ENCODE measurements at regions not wholly inside any gene's neighbourhood (a gene's known extent, or its start where the extent isn't known, plus 50 kb on each side); places are given as distances from the start of the nearest gene placed in this dataset.

- peaks cover 3% of the 10 kb centered on the region; the same call in 1 of the 3 replicates for H3K4me1 ChIP-seq
- H3K9me3 ChIP-seq, result no peaks in the 10 kb centered on the region
- TF ChIP-seq CEBPB (IDR thresholded peaks at IDR 0.05) (peak in 1 of 2 experiments; percentile 50; a peak in 2 of 4 replicates), FOSB (CRISPR knock-in tag; IDR thresholded peaks at IDR 0.05) (no peak), SMC3 (IDR thresholded peaks at IDR 0.05) (peak; percentile 99), POLR2AphosphoS2 (conservative IDR thresholded peaks at IDR 0.05; ENCODE audit: low read length) (no peak), RAD21 (conservative IDR thresholded peaks at IDR 0.05 in 1 of 2, IDR thresholded peaks at IDR 0.05 in 1 of 2) (peak; percentile 98 to 99)
- TF ChIP-seq, protein P1, sequence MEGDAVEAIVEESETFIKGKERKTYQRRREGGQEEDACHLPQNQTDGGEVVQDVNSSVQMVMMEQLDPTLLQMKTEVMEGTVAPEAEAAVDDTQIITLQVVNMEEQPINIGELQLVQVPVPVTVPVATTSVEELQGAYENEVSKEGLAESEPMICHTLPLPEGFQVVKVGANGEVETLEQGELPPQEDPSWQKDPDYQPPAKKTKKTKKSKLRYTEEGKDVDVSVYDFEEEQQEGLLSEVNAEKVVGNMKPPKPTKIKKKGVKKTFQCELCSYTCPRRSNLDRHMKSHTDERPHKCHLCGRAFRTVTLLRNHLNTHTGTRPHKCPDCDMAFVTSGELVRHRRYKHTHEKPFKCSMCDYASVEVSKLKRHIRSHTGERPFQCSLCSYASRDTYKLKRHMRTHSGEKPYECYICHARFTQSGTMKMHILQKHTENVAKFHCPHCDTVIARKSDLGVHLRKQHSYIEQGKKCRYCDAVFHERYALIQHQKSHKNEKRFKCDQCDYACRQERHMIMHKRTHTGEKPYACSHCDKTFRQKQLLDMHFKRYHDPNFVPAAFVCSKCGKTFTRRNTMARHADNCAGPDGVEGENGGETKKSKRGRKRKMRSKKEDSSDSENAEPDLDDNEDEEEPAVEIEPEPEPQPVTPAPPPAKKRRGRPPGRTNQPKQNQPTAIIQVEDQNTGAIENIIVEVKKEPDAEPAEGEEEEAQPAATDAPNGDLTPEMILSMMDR (IDR thresholded peaks at IDR 0.05), result peak; percentile 92
- ChIA-PET CTCF (interaction anchor here (0.6 to 16.5 kb wide), 83 partner anchors 10 to 1443 kb away, joined by 3 to 343 read pairs (median 5); no protein-coding TSS in a partner anchor), POLR2A (interaction anchor here (0.7 kb wide), 3 partner anchors 11 to 353 kb away, joined by 3 to 4 read pairs (median 4); partner anchors contain the start of gene TXN)
- peak overlapping the region in 1 of 2 experiments; percentile 54; a peak in 3 of 6 replicates for H3K27ac ChIP-seq
- H3K4me2 ChIP-seq, result no peak overlapping the region; the same call in 2 of the 3 replicates
- DNase-seq (ENCODE audit: low read depth in 1 of 2, low spot score in 1 of 2) (peak; percentile 64 to 81), ATAC-seq (peak; percentile 80 to 95), FAIRE-seq (no peak)
- 1% methylated on average over 2 of the region's 2 CpGs for WGBS (ENCODE audit: missing lambda C conversion rate)
- no peak overlapping the region for H3K4me3 ChIP-seq
These were observed 123.6 kb downstream of the PALM2AKAP2 start for GRCh38 chr9:109903515-109904138.

DNA sequence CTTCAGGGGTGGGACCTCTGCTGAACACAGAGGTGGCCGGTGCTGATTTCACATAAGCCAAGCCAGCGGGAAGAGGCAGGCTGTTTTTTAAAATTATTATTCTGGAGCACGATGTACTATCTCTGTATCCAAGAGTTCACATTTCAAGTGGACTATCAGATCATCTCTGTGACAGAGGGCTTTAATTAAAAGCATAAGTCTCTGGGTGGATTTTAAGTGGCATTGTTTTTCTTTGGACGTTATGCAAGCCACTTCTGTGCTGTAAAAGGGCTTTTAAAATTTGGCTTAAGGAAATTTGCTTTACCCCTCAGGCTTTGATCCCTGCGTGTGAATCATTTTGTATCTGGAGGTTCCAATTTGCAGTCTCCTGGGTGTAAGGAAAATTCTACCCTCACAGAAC is 124.7 kb downstream of the PALM2AKAP2 start:
- TF ChIP-seq POLR2A (IDR thresholded peaks at IDR 0.05; ENCODE audit: low read length), result no peak
- no peak for TF ChIP-seq CHD4 (IDR thresholded peaks at IDR 0.05; ENCODE audit: borderline replicate concordance)
- no peak for TF ChIP-seq SREBF2 (IDR thresholded peaks at IDR 0.05)
- TF ChIP-seq NFE2L2 (conservative IDR thresholded peaks at IDR 0.05; ENCODE audit: low read length), result no peak
- no peak for TF ChIP-seq CBX2 (IDR thresholded peaks at IDR 0.05; ENCODE audit: borderline replicate concordance, low read depth)
- no peak for TF ChIP-seq MYC (IDR thresholded peaks at IDR 0.05; ENCODE audit: borderline replicate concordance, low read length)
- TF ChIP-seq HOXB13 (CRISPR knock-in tag; IDR thresholded peaks at IDR 0.05; ENCODE audit: low read depth), result no peak
- no peak for TF ChIP-seq KDM1A (IDR thresholded peaks at IDR 0.05; ENCODE audit: low read depth)
- no peak for TF ChIP-seq JUN (IDR thresholded peaks at IDR 0.05)
- TF ChIP-seq, protein P2, sequence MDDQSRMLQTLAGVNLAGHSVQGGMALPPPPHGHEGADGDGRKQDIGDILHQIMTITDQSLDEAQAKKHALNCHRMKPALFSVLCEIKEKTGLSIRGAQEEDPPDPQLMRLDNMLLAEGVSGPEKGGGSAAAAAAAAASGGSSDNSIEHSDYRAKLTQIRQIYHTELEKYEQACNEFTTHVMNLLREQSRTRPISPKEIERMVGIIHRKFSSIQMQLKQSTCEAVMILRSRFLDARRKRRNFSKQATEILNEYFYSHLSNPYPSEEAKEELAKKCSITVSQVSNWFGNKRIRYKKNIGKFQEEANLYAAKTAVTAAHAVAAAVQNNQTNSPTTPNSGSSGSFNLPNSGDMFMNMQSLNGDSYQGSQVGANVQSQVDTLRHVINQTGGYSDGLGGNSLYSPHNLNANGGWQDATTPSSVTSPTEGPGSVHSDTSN (IDR thresholded peaks at IDR 0.05), result no peak
- TF ChIP-seq PHF8 (IDR thresholded peaks at IDR 0.05; ENCODE audit: borderline replicate concordance, low read depth), result no peak
- no peak for TF ChIP-seq ESRRA (IDR thresholded peaks at IDR 0.05; ENCODE audit: borderline replicate concordance, low read length)
- TF ChIP-seq JUNB (IDR thresholded peaks at IDR 0.05), result no peak
- TF ChIP-seq RFX5 (IDR thresholded peaks at IDR 0.05), result no peak
- TF ChIP-seq RAD21 (conservative IDR thresholded peaks at IDR 0.05 in 1 of 2, IDR thresholded peaks at IDR 0.05 in 1 of 2), result no peak
- no peak for TF ChIP-seq CEBPB (IDR thresholded peaks at IDR 0.05)
- TF ChIP-seq, protein P1 (IDR thresholded peaks at IDR 0.05), result no peak
- TF ChIP-seq POLR2AphosphoS2 (conservative IDR thresholded peaks at IDR 0.05; ENCODE audit: low read length), result no peak
- no peak for TF ChIP-seq FOSB (CRISPR knock-in tag; IDR thresholded peaks at IDR 0.05)
- 64% methylated on average over 5 of the region's 5 CpGs for WGBS (ENCODE audit: missing lambda C conversion rate)
- peak overlapping the region in 1 of 2 experiments; percentile 33; a peak in 2 of 6 replicates for H3K27ac ChIP-seq
- DNase-seq (ENCODE audit: low read depth in 1 of 2, low spot score in 1 of 2) (no peak), ATAC-seq (no peak), FAIRE-seq (no peak)
- CTCF ChIA-PET, result interaction anchor here (0.7 to 16.5 kb wide), 20 partner anchors 9 to 290 kb away, joined by 3 to 343 read pairs (median 7); no protein-coding TSS in a partner anchor
- peaks cover 3% of the 10 kb centered on the region; the same call in 1 of the 3 replicates for H3K4me1 ChIP-seq
- no peak overlapping the region for H3K4me2 ChIP-seq
- H3K4me3 ChIP-seq, result no peak overlapping the region
- POLR2A ChIA-PET, result no interaction called here
- H3K9me3 ChIP-seq, result no peaks in the 10 kb centered on the region

Measured in A549 (cell line).